HFFc6 (cell line): ENCODE measurements at regions not wholly inside any gene's neighbourhood (a gene's known extent, or its start where the extent isn't known, plus 50 kb on each side); places are given as distances from the start of the nearest gene placed in this dataset.

Experiments used
- DNase-seq: peaks from one replicate; pipeline ENCODE4 v3.0.0-alpha.2; 2018
- H3K27ac Mint-ChIP-seq: 2 replicates; pipeline ENCODE4 v1.8.0; 2020; ENCODE audit warnings: mild to moderate bottlenecking, mixed read lengths
- H3K27me3 Mint-ChIP-seq: 2 replicates; pipeline ENCODE4 v1.8.0; 2021; ENCODE audit warnings: mild to moderate bottlenecking, moderate library complexity, mixed read lengths; ENCODE audit not compliant: insufficient read depth
- H3K36me3 Mint-ChIP-seq: 2 replicates; pipeline ENCODE4 v1.8.0; 2021; ENCODE audit warnings: low read depth, mixed read lengths
- H3K4me1 Mint-ChIP-seq: 2 replicates; pipeline ENCODE4 v1.8.0; 2020; ENCODE audit warnings: low read depth, mixed read lengths
- H3K4me3 Mint-ChIP-seq: 2 replicates; pipeline ENCODE4 v1.8.0; 2020; ENCODE audit warnings: mild to moderate bottlenecking, moderate library complexity, mixed read lengths
- H3K9me3 Mint-ChIP-seq: 2 replicates; pipeline ENCODE4 v1.8.0; 2020; ENCODE audit warnings: mild to moderate bottlenecking, mixed read lengths
- CTCF ChIP-seq: fragments of 200-600 bp; sonication (generic); IDR thresholded peaks from 2 replicates; pipeline ENCODE4 v1.5.0; 2021; ENCODE audit warnings: antibody characterized with exemption, mild to moderate bottlenecking

GRCh38 chr1:60130703-60131102 is 57.1 kb upstream of the C1orf87 start:
- Mint-ChIP-seq H3K27me3 (no peaks in the 10 kb centered on the region), H3K9me3 (no peaks in the 10 kb centered on the region), H3K36me3 (peaks cover 4% of the 10 kb centered on the region), H3K4me3 (peak overlapping the region; percentile 0), H3K27ac (peak overlapping the region; percentile 38), H3K4me1 (peaks cover 72% of the 10 kb centered on the region)
- DNase-seq = no peak
- no peak for TF ChIP-seq CTCF

- Mint-ChIP-seq H3K9me3 (no peaks in the 10 kb centered on the region), H3K4me1 (peaks cover 64% of the 10 kb centered on the region), H3K27me3 (no peaks in the 10 kb centered on the region), H3K4me3 (no peak overlapping the region), H3K36me3 (peaks cover 4% of the 10 kb centered on the region), H3K27ac (peak overlapping the region; percentile 58)
- peak; percentile 24 for DNase-seq
- TF ChIP-seq CTCF = peak; percentile 39
Observed at GRCh38 chr1:60129911-60130310, 56.3 kb upstream of the C1orf87 start.

GRCh38 chr1:60126723-60127122 is 53.2 kb upstream of the C1orf87 start:
- Mint-ChIP-seq H3K4me3 (no peak overlapping the region), H3K9me3 (no peaks in the 10 kb centered on the region), H3K4me1 (peaks cover 32% of the 10 kb centered on the region), H3K27ac (no peak overlapping the region), H3K36me3 (no peaks in the 10 kb centered on the region), H3K27me3 (no peaks in the 10 kb centered on the region)
- DNase-seq = no peak
- 0 out of 2 replicates have a peak, but pooled peaks have one; percentile 9 for TF ChIP-seq CTCF
